ENCODE measurements at regions not wholly inside any gene's neighbourhood (a gene's known extent, or its start where the extent isn't known, plus 50 kb on each side); places are given as distances from the start of the nearest gene placed in this dataset.

DNA sequence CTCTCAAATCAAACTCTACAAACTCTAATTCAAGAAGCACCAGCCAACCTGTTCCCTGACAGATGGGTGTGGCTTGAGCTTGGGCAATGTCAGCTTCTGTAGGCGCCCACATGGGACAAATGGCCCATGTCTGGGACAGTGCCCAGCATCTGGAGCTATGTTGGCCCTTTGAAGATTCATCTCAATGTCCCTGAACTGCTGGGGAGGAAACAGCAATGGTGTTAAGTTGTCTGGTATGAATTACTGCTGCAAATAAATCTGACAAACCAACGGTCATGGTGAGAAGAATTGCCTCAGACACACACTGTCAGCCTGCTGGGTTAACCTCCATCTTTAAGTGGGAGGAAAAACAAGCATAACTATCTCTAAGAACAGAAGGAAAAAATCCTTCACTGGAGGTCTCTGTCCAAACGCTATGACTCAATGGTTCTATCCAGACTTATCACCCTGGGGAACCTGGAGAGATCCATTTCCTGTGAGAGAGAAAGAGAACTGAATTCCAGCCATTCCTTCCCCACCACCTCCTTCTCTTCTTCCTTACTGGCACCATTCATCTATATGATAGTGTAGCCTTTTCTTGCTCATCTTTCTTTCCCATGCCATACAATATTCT, 274.9 kb downstream of the CDH26 start:
- no peak for DNase-seq (ENCODE audit: low read depth)
- H3K4me3 ChIP-seq (ENCODE audit: low read depth, low read length): no peak overlapping the region
- TF ChIP-seq, protein P1, sequence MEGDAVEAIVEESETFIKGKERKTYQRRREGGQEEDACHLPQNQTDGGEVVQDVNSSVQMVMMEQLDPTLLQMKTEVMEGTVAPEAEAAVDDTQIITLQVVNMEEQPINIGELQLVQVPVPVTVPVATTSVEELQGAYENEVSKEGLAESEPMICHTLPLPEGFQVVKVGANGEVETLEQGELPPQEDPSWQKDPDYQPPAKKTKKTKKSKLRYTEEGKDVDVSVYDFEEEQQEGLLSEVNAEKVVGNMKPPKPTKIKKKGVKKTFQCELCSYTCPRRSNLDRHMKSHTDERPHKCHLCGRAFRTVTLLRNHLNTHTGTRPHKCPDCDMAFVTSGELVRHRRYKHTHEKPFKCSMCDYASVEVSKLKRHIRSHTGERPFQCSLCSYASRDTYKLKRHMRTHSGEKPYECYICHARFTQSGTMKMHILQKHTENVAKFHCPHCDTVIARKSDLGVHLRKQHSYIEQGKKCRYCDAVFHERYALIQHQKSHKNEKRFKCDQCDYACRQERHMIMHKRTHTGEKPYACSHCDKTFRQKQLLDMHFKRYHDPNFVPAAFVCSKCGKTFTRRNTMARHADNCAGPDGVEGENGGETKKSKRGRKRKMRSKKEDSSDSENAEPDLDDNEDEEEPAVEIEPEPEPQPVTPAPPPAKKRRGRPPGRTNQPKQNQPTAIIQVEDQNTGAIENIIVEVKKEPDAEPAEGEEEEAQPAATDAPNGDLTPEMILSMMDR (IDR thresholded peaks at IDR 0.05; ENCODE audit: insufficient read depth, low read depth, low read length): no peak

DNA sequence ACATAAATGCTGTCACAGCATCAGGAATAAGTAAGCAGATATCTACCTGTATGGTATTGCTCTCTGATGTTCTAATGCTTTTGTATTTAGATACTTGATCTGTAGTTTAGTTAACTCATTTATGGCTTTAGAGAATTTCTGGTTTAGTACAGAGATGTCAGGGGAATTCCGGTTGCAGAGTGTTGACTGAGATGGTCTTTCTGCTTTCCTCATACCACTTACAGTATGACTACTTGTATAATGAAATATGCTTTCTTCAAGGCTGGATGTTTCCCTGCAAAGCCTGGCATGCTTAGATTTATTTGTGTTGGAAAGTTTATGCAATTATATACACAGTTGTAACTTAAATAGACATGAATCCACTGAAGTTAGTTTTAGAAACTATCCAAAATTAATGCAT, 278.4 kb downstream of the CDH26 start:
- DNase-seq (ENCODE audit: low read depth): no peak
- H3K4me3 ChIP-seq (ENCODE audit: low read depth, low read length): no peak overlapping the region
- TF ChIP-seq, protein P1 (IDR thresholded peaks at IDR 0.05; ENCODE audit: insufficient read depth, low read depth, low read length): no peak

DNA sequence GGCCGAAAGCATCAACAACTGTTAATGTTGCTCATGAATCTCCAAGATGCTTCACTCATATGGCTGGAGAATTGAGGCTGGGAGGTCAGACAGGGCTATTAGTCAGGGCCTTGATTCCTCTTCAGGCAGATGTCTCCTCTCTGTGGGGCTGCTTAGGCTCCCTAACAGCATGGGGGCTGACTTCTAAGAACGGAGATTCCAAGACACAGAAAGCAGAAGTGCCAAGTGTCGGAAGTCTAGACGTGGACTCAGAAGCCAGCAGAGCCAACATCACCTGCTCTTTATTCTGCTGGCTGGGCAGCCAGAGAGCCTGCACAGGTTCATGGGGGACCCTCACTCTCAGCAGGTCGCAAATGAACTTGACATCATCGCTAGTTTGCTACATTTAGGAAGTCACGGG, 279.8 kb downstream of the CDH26 start:
- TF ChIP-seq, protein P1 (IDR thresholded peaks at IDR 0.05; ENCODE audit: insufficient read depth, low read depth, low read length): no peak
- no peak overlapping the region for H3K4me3 ChIP-seq (ENCODE audit: low read depth, low read length)
- DNase-seq (ENCODE audit: low read depth): no peak

DNA sequence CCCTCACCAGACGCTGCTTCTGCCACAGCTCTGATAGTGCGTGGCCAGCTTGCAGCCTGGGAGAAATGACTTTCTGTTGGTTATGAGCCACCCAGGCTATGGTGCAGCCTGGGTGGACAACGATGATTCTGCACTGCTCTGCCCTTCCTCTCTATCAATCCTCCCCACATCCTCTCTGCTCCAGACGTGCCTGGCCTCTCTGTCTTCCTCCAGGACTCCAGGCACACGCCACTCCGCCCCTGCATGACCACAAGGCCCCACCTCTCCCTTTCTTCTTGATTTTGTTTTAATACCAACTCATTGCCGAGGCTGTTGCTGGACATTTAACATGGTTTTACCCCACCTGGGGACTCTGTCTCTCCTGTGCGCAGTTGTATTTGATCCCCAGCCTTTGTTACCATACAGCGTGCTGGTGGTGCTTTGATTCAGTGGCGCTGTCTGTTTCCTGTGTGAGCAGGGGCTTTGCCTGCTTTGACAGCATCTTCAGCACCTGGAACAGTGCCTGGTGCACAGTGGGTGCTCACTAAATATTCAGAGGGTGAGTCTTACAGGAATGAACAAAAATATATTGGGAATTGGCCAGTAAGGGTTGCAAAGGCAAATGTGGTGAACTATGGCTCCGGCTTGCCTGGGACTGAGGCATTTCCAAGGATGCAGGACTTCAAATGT, 280.9 kb downstream of the CDH26 start:
- DNase-seq (ENCODE audit: low read depth): no peak
- no peak overlapping the region for H3K4me3 ChIP-seq (ENCODE audit: low read depth, low read length)
- TF ChIP-seq, protein P1 (IDR thresholded peaks at IDR 0.05; ENCODE audit: insufficient read depth, low read depth, low read length): no peak

DNA sequence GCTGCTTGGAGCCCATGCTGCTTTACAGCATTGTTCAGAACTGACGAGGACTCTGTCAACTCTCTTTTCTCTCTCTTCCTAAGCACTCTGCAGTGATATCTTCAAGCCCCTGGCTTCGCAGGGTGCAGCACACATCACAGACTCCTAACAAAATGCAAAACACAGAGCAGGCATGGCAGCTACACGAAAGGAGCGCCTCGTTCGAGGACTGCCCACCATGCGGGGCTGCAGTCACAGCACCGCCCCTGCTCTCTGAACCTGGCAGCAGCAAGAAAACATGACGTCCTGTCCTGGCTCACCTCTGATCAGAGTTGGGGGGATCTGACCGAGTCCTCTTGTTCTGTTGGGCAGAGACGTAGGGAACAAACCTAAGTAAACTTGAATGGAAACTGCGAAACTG, 281.7 kb downstream of the CDH26 start:
- no peak for DNase-seq (ENCODE audit: low read depth)
- TF ChIP-seq, protein P1 (IDR thresholded peaks at IDR 0.05; ENCODE audit: insufficient read depth, low read depth, low read length): no peak

DNA sequence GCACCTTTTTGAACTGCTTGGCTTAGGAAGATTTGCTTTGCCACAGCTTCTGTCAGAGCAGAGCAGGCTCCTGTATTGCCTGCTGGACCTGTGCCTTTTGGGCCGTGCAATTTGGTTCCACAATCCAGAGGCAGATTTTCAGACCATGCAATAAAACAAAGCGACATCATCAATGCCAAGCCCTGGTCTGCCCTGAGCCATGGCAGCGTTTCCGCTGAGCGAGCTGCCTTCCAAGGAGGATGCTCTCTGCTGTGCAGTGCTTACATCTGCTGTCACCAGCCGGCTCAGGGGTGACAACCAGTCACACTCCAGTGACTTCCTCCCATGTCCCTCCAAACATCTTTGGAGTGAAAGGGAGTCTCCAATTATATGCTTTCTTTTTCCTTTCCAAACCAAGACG, 282.2 kb downstream of the CDH26 start:
- TF ChIP-seq, protein P1 (IDR thresholded peaks at IDR 0.05; ENCODE audit: insufficient read depth, low read depth, low read length): no peak
- no peak overlapping the region for H3K4me3 ChIP-seq (ENCODE audit: low read depth, low read length)
- DNase-seq (ENCODE audit: low read depth): no peak

More for the DNA sequence above, 281.7 kb downstream of the CDH26 start:
- H3K4me3 ChIP-seq (ENCODE audit: low read depth, low read length): no peak overlapping the region
